Activated naive CD4-positive, alpha-beta T cell treated with anti-CD3 and anti-CD28 coated beads, Interleukin-2, amount 50 U/mL, for 72 hours (primary cell): ENCODE measurements at regions not wholly inside any gene's neighbourhood (a gene's known extent, or its start where the extent isn't known, plus 50 kb on each side); places are given as distances from the start of the nearest gene placed in this dataset.
A peak's percentile ranks its signal among the peaks of the same experiment; 100 is the strongest.

Source experiments
- ATAC-seq, 2 donors: fragments of 150-1000 bp; cut with Tn5 transposase; 2 replicates each; pipeline ENCODE4 v1.10.0; 2021; ENCODE audit warnings: mild to moderate bottlenecking in 2 of 2, moderate library complexity in 2 of 2
- DNase-seq, 2 donors: peaks; one replicate each; pipeline ENCODE4 v3.0.0; 2021 to 2022; ENCODE audit warnings: low spot score in 2 of 2
- H3K27ac Mint-ChIP-seq, 2 donors: one replicate each; pipeline ENCODE4 v1.8.0; 2022; ENCODE audit warnings: mild to moderate bottlenecking in 2 of 2, mixed read lengths in 2 of 2
- H3K36me3 Mint-ChIP-seq, 2 donors: one replicate each; pipeline ENCODE4 v1.8.0; 2022; ENCODE audit warnings: mixed read lengths in 2 of 2
- H3K9me3 Mint-ChIP-seq, 2 donors: one replicate each; pipeline ENCODE4 v1.8.0; 2022; ENCODE audit warnings: mixed read lengths in 2 of 2

DNA sequence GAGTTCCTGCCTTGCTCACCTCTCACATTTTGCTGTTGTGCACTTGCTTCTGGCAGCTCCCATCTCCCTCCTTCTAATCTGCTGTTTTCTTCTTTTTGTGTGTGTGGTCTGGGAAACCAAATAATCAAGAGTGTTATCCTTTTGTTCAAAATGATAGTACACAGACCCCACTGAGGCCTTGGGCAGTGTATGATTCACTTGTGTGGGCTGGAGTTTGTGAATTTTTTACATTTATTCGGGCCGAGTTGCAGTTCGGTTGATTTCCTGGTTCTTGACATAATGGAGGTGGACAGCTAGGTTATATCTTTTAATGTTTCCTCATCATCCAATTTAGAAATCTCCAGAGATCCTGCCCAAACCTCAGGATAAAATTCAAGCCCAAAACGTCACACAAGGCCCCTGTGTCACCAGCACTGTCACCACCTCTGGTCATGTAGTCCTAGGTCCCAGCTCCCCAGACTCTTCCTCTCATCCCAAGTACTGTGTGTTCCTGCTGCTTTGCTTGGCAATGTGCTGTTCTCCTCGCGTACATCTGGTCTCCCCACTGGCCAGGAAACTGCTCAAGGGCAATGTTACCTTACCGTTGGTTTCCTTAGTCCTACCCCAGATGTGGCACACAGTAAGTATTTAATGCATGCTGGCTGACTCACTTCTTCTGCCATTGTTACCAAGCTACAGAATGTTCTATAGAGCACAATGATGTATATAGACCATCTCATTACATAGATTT is 55.7 kb upstream of the PHACTR2 start:
- no peak overlapping the region for H3K27ac Mint-ChIP-seq
- no peak for DNase-seq
- H3K36me3 Mint-ChIP-seq: no peaks in the 10 kb centered on the region
- no peaks in the 10 kb centered on the region for H3K9me3 Mint-ChIP-seq
- ATAC-seq: no peak

DNA sequence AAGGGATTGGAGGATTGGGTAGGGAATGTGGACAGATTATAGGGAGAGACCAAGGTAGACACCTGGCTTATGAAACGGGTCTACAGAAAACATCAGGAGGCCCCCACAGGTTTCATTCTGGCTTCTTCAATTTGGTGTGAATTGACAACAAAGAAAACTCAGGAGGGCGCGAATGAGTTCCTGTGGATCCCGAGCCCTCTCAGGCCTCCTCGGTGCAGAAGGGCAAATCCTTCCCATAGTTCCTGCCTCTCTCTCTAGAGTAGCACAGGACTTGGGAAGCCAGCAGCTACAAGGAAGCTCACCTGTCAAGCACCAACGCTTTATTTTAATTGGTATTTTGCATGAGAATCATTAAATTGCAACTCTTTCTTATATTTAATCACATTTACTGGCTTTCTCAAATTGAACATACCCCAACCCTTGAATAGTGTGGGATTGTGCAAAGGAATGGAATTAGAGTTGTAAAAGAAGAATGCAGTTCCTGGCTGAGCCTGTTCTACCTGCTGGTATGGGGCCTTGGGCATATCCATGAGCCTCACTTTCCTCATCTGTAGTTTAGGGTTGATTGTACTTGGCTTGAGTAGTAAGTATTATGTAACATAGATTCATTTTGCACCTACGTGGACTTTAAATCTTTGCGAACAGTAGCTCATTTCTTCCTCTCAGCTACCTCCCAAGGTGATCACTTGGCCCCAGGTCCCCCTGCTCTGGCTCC is 56.4 kb upstream of the PHACTR2 start:
- H3K9me3 Mint-ChIP-seq: no peaks in the 10 kb centered on the region
- no peak overlapping the region for H3K27ac Mint-ChIP-seq
- no peak for DNase-seq
- no peaks in the 10 kb centered on the region for H3K36me3 Mint-ChIP-seq
- ATAC-seq: no peak

DNA sequence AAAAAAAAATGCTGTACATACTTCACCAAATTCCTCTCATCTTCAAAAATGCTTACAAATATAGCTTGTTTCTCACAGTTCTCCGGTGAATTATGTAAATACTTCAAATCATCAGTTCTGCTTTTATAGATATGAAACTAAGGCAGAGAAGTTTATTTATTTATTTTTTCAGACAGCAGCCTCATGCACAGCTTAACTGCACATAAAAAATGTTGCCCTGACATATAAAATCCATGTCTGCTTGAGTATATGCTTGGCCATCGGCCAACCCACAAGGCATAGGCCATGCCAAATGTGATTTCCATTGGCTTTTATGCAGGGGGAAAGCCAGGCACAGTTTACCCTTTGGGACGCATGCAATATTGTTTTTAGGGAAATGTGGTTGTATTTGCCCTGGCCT is 57.3 kb upstream of the PHACTR2 start:
- no peaks in the 10 kb centered on the region for H3K9me3 Mint-ChIP-seq
- no peak overlapping the region for H3K27ac Mint-ChIP-seq
- ATAC-seq (no peak), DNase-seq (no peak)
- no peaks in the 10 kb centered on the region for H3K36me3 Mint-ChIP-seq

DNA sequence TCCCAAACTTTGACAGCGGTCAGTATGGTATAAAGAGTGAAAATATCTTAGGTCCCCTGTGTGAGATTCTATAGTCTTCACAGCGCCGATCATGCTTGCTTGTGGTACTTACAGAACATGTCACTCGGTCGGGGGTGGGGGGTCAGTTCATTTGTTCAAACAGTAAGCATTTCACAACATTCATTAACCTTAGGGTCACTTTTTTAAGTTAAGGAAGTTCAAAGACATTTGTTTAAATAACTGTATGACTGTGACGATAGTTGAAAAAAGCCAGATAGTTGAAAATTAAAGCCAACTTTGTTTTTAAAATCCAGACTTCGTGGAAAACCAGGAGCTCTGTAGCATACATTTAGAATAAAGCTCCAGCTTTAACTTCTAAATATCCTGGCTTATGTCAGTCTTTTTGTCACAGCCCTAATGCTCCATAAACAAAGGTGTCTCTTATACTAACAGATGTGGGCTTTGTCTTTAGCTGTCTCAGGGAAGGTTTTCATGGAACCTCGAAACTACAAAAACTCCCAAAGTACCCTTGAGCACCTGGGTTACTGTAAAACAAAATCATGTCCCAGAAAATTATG is 57.9 kb upstream of the PHACTR2 start:
- no peaks in the 10 kb centered on the region for H3K9me3 Mint-ChIP-seq
- H3K27ac Mint-ChIP-seq: no peak overlapping the region
- no peaks in the 10 kb centered on the region for H3K36me3 Mint-ChIP-seq
- no peak for DNase-seq
- ATAC-seq: no peak

DNA sequence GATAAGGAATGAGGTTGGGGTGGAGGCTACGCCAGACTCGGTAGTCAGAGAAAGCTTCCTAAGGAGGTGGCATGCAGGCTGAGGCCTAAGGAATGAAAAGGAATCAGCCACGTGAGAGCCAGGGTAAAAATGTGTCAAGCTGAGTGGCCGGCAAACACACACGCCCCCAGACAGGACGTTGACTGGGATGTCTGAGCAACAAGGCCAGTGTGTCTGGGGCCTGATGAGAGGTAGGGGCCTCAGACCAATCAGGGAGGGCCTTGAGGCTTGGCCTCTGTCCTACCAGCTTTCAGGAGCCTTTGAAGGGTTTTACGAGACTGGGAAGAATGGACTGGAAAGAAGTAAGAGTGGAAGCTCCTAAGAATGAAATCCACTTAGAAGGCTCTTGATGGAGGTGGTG is 61.0 kb upstream of the PHACTR2 start:
- Mint-ChIP-seq H3K36me3 (no peaks in the 10 kb centered on the region), H3K9me3 (no peaks in the 10 kb centered on the region), H3K27ac (no peak overlapping the region)
- no peak for ATAC-seq
- no peak for DNase-seq

DNA sequence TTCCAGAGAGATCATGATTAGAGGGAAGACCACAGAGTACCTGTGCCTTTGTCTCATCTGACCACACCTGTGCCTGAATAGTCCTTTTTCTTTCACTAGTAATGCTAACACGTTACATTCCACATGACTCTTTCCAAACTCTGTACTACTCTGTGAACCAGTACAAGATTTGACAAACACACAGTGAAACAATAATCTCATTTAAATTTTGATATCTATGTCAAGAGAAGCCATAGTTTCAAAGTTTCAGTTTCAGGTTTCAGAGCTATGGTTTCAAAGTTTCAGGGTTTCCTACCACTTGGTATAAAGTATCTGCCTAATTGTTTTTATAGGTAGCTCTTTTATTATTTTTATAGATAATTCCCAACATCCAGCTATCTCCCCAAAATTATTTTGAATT is 62.0 kb upstream of the PHACTR2 start:
- ATAC-seq: peak; percentile 48 to 76
- DNase-seq: no peak
- no peaks in the 10 kb centered on the region for H3K36me3 Mint-ChIP-seq
- H3K9me3 Mint-ChIP-seq: no peaks in the 10 kb centered on the region
- no peak overlapping the region for H3K27ac Mint-ChIP-seq

DNA sequence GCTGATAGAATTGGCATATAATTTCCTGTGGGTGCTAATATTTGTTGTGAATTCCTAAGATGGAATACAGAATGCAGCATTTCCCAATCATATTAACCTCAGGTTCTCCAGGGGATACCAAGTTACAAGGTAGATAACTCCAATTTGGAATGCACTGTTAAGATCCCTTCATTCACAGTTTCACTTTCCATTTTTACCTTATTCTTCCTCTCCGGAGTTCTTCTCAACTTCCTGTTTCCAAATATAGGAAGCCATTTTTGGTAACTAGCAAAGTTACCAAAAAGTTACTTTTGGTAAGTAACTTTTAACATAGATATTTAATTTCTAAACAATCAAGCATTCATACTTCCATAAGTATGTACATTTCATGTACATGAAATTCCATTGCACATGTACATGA is 63.5 kb upstream of the PHACTR2 start:
- H3K9me3 Mint-ChIP-seq: no peaks in the 10 kb centered on the region
- ATAC-seq (no peak), DNase-seq (no peak)
- H3K27ac Mint-ChIP-seq: no peak overlapping the region
- no peaks in the 10 kb centered on the region for H3K36me3 Mint-ChIP-seq

DNA sequence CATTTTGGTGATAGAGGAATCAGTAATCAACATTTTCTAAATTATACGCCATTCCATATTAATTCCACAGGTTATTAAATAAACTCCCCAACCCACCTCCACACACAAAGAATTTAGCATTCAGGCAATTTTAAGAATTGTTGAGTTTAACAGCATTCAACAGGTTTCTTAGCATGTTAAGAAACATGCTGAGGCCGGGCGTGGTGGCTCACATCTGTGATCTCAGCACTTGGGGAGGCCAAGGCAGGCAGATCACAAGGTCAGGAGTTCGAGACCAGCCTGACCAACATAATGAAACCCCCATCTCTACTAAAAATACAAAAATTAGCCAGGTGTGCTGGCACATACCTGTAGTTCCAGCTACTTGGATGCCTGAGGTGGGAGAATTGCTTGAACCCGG is 64.0 kb upstream of the PHACTR2 start:
- H3K9me3 Mint-ChIP-seq: no peaks in the 10 kb centered on the region

DNA sequence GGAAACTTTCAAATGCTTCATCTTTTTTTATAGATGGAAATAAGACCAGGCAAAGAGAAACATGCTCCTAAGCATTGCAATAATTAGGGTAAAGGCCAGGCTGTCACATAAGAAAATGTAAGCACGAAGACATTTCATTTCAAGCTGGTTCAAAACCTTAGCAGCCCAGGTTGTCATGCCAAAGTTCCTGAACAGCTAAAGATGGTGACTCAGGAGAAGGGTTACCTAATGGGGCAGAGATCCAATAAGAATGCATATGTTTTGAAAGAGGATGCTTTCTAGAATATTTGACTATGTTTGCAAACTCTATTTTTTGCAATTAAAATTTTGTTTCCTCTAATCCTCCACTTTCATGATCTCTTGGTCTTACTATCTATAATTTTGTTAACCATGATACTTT is 65.6 kb upstream of the PHACTR2 start:
- no peaks in the 10 kb centered on the region for H3K9me3 Mint-ChIP-seq
- no peak overlapping the region for H3K27ac Mint-ChIP-seq
- ATAC-seq (no peak), DNase-seq (no peak)
- H3K36me3 Mint-ChIP-seq: no peaks in the 10 kb centered on the region

More for the DNA sequence above, 64.0 kb upstream of the PHACTR2 start:
- DNase-seq (no peak), ATAC-seq (no peak)
- Mint-ChIP-seq H3K36me3 (no peaks in the 10 kb centered on the region), H3K27ac (no peak overlapping the region)

DNA sequence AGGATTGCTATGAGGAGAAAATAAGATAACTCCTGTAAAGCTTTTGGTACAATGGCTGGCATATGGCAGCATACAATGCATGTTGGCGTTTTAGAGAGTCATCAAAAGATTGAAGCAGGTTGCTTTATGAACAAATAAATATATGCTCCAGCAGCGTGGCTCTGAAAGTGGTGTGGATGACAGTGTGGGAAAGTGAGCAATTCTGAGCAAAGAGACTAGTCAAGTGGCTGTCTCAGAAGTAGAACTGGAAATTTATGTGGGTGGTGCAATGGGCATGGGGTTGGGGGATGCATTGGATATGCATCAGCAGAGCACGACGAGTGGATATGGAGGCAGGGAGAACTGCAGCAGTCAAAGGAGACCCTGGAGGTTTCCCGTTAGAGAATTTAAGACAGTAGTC is 66.2 kb upstream of the PHACTR2 start:
- ATAC-seq (peak; percentile 34 to 53), DNase-seq (no peak)
- Mint-ChIP-seq H3K9me3 (no peaks in the 10 kb centered on the region), H3K27ac (no peak overlapping the region), H3K36me3 (no peaks in the 10 kb centered on the region)

DNA sequence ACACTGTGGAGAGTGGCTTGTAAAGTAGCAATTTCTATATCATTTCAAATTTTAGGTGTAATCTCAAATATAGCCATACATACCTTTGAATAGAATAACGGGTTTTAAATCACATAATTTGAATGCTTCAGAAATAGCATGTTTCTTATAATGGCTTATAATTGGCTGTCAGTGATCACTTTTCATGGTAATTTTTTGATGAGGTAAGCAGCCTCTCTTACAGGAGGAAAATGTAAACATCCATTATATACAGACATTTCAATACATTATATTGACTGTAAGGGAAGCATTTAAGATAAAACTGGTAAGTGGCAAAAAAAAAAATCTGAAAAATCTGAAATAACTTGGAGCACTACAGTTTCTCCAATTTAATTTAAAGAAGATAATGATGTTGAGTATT is 67.8 kb upstream of the PHACTR2 start:
- H3K9me3 Mint-ChIP-seq: no peaks in the 10 kb centered on the region

DNA sequence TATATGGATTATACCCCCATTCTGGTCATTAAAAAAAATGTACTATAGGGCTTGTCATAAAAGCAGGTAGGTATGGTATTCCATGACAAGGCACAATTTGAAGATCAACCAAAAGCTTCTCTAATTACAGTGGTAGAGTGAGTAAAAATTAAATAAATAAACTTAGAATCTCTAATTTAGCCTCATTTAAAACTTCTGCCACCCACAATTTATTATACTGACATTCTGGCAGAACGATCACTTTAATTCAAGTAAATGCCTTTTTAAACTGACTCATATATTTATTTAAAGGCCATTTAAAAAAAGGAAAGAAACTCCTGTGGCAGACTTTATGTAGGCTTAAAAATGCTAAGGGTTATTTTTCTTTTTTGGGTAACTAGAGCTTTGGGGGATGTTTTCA is 68.3 kb upstream of the PHACTR2 start:
- H3K27ac Mint-ChIP-seq: no peak overlapping the region
- ATAC-seq (no peak), DNase-seq (no peak)
- no peaks in the 10 kb centered on the region for H3K9me3 Mint-ChIP-seq
- no peaks in the 10 kb centered on the region for H3K36me3 Mint-ChIP-seq

More for the DNA sequence above, 67.8 kb upstream of the PHACTR2 start:
- Mint-ChIP-seq H3K36me3 (no peaks in the 10 kb centered on the region), H3K27ac (no peak overlapping the region)
- ATAC-seq: no peak
- DNase-seq: no peak

DNA sequence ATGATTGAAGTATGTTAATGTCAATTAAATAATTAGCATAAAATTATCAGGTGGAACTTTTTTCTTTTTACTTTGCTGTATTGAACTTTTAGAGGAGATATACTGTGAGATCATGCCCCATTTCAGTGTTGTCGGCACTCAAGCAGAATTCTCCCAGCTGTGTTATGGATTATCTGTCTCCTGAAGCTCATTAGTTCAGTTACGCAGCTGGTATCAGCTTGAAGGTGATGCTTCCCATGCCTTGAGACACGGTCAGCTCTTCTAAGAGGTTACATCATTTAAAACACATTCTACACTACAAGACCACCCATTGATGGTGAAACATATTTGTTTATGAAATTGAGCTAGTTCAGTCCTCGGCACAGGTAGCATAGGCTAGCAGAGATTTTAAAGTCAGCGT is 68.9 kb upstream of the PHACTR2 start:
- DNase-seq: no peak
- Mint-ChIP-seq H3K27ac (no peak overlapping the region), H3K9me3 (no peaks in the 10 kb centered on the region), H3K36me3 (no peaks in the 10 kb centered on the region)
- ATAC-seq: no peak

DNA sequence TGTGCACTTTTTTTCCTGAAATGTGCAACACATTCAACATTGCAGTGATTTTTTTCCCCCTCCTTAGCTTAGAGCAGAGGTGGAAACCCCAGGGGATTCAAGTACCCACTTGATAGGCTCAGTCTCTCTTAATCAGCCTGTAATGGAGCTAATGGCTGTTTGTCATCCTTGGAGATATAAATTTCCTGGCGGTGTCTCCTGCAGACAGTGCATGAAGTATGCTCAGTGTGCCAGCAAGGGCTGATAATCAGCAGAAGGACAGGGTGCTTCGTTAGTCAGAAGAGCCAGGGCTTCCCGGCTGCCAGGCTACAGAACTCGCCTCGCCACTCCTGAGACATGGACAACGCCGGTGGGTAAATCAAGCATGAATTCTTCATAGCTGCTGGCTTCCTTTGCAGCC is 69.8 kb upstream of the PHACTR2 start:
- DNase-seq: no peak
- H3K36me3 Mint-ChIP-seq: no peaks in the 10 kb centered on the region
- ATAC-seq: no peak
- no peak overlapping the region for H3K27ac Mint-ChIP-seq
- no peaks in the 10 kb centered on the region for H3K9me3 Mint-ChIP-seq

DNA sequence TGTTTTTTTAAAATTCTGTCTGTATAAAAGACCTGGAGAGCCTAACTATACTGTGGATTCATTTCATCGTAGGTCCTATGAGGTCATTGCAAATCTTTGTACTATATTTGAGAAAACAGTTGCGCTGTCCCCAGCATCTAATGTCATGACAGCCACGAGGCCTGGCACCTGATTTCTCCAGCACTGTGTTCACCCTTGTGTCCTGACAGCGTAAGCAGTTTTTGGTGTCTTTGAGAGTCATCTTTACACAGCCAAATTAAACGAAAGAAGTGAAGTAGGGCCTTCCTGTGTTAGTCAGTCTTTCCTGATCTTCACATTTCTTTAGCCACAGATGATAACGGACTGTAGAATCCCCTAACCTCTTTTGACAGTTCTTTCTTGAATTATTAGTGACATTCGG is 70.6 kb upstream of the PHACTR2 start:
- no peak for DNase-seq
- no peaks in the 10 kb centered on the region for H3K9me3 Mint-ChIP-seq
- H3K36me3 Mint-ChIP-seq: no peaks in the 10 kb centered on the region
- ATAC-seq: no peak
- H3K27ac Mint-ChIP-seq: no peak overlapping the region

DNA sequence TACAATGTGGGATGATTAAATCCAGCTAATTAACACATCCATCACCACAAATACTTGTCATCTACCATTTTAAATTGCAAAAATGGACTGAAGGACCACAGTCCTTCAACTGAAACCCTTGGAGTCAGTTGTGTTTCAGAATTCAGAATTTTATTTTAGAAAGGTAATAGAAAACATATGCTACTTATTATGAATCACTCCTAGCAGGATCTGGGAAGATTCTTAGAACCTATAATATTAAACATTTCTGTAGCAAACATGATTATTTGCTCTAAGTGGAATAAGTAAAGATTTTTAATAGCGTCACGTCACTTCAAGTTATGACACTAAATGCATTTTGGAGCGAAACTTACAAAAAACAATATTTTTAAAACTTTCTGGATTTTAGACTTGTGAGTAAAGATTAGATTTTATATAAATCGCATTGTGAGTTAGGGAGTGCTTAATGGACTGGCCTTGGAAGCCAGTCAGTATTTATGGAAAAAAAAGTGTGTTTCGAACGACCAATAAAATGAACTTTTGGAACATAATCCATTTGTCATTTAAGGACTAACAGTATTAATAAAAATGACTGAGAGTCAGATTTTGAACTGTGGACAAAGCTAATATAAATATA is 71.8 kb upstream of the PHACTR2 start:
- no peak overlapping the region for H3K27ac Mint-ChIP-seq
- no peak for ATAC-seq
- H3K36me3 Mint-ChIP-seq: no peaks in the 10 kb centered on the region
- no peak for DNase-seq
- H3K9me3 Mint-ChIP-seq: no peaks in the 10 kb centered on the region

DNA sequence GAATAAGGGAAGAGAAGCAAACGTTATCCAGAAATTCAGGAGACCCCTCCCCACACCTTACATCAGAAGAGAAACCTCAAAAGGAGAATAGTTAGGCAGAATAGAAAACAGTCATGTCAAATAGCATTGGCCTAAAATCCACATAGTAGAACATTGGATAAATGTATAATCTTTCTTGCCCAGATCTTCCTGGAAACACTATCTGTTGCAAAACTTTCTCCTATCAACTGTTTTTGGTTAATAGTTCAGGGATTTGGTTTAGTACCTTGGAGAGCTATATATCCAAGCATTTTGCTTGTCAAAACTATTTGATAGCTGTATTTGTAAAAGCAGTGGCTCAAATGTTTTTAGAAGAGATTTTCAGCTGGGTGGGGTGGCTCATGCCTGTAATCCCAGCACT is 74.3 kb upstream of the PHACTR2 start:
- Mint-ChIP-seq H3K9me3 (no peaks in the 10 kb centered on the region), H3K36me3 (no peaks in the 10 kb centered on the region), H3K27ac (no peak overlapping the region)
- no peak for ATAC-seq
- DNase-seq: no peak
